ENCODE measurements at regions not wholly inside any gene's neighbourhood (a gene's known extent, or its start where the extent isn't known, plus 50 kb on each side); places are given as distances from the start of the nearest gene placed in this dataset.

DNA sequence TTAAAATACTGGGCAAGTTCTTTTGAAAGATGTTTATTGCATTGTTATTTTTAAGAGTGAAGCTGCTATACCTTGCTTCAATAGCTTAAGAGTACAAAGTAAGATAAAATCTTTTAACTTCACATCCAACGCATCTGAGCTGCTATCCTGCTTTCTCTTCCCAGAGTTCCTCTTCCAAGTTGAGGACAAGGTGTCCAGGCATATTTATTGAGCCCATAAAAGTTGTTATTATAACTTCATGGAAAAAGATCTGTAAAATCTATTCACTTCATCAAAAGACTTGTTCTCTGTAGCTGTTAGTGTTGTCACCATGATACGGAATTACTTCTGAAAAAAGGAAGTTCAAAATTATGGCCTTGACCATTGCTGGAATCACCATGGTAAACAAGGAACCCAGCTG lies 306.2 kb upstream of the ELAVL2 start:
- TF ChIP-seq, protein P1, sequence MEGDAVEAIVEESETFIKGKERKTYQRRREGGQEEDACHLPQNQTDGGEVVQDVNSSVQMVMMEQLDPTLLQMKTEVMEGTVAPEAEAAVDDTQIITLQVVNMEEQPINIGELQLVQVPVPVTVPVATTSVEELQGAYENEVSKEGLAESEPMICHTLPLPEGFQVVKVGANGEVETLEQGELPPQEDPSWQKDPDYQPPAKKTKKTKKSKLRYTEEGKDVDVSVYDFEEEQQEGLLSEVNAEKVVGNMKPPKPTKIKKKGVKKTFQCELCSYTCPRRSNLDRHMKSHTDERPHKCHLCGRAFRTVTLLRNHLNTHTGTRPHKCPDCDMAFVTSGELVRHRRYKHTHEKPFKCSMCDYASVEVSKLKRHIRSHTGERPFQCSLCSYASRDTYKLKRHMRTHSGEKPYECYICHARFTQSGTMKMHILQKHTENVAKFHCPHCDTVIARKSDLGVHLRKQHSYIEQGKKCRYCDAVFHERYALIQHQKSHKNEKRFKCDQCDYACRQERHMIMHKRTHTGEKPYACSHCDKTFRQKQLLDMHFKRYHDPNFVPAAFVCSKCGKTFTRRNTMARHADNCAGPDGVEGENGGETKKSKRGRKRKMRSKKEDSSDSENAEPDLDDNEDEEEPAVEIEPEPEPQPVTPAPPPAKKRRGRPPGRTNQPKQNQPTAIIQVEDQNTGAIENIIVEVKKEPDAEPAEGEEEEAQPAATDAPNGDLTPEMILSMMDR (conservative IDR thresholded peaks at IDR 0.05; ENCODE audit: low read length), result no peak
- TF ChIP-seq EZH2phosphoT487 (IDR thresholded peaks at IDR 0.05; ENCODE audit: borderline replicate concordance, low read depth, low read length), result no peak
